Urinary bladder (tissue), 3 donors: ENCODE measurements at regions not wholly inside any gene's neighbourhood (a gene's known extent, or its start where the extent isn't known, plus 50 kb on each side); places are given as distances from the start of the nearest gene placed in this dataset.

Source experiments
- DNase-seq: peaks from one replicate; pipeline ENCODE4 v3.0.0-alpha.2; 2015; ENCODE audit errors: extremely low spot score
- H3K27ac ChIP-seq: one replicate; pipeline ENCODE4 v1.5.1; 2013; ENCODE audit warnings: low read depth, mild to moderate bottlenecking, moderate library complexity
- H3K36me3 ChIP-seq: one replicate; pipeline ENCODE4 v1.6.1; 2013; ENCODE audit warnings: mild to moderate bottlenecking, moderate library complexity; ENCODE audit not compliant: insufficient read depth
- H3K4me1 ChIP-seq: one replicate; pipeline ENCODE4 v1.6.1; 2013; ENCODE audit warnings: mild to moderate bottlenecking, moderate library complexity; ENCODE audit not compliant: insufficient read depth
- H3K4me3 ChIP-seq: one replicate; pipeline ENCODE4 v1.5.1; 2013; ENCODE audit warnings: low read depth, low read length
- WGBS: extraction: QIAGEN DNeasy Blood & Tissue Kit; methylation state at CpG from one replicate; pipeline ENCODE4 v1.1.7; 2013; 5-methylcytosine and 5-hydroxymethylcytosine counted together
- donor health status: healthy with polysubstance abuse.
- donor health status: healthy.

DNA sequence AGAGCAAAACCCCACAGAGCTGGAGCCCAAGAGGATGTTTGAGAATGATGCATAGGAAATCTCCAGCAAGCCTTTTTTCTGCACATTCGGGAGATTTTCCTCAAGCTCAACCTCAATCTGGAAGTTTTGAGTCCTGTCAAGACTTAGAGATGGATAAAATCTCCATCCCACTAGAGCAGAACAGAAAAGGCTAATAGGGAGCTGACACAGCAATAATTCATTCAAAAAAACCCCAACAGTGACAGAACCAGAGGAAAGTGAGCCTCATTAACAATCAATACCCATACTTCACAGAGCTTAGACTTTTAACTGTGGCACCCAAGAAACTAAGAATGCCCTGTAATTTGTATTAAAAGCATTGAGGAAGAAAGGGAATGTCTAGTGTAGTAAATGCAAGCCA lies 115.9 kb upstream of the BDNF start:
- DNase-seq = no peak
- Histone ChIP-seq H3K4me1 (no peaks in the 10 kb centered on the region), H3K4me3 (no peak overlapping the region), H3K27ac (no peak overlapping the region), H3K36me3 (no peaks in the 10 kb centered on the region)
- 88% methylated on average over 1 of the region's 1 CpG for WGBS

DNA sequence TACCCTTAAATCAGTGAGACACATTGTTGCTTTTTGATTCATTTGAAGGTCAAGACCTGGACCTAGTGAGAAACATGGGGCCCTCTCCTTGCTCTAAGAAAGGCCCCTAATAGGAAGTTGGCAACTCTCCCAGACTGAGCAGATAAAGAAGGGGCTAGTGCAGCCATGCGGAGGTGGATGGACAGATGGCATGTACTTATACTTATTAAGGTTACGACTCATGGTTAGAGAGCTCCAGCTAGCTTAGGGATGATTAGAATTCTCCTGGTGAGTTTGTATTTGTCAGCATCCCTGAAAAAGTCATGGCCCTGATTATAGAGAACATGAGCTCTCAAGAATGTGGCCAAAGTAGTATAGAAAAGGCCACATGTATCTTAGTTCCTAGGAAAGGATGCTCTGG lies 112.1 kb upstream of the BDNF start:
- no peaks in the 10 kb centered on the region for H3K4me1 ChIP-seq
- DNase-seq = no peak
- 72% methylated on average over 2 of the region's 2 CpGs for WGBS
- H3K4me3 ChIP-seq = no peak overlapping the region
- no peaks in the 10 kb centered on the region for H3K36me3 ChIP-seq
- no peak overlapping the region for H3K27ac ChIP-seq

DNA sequence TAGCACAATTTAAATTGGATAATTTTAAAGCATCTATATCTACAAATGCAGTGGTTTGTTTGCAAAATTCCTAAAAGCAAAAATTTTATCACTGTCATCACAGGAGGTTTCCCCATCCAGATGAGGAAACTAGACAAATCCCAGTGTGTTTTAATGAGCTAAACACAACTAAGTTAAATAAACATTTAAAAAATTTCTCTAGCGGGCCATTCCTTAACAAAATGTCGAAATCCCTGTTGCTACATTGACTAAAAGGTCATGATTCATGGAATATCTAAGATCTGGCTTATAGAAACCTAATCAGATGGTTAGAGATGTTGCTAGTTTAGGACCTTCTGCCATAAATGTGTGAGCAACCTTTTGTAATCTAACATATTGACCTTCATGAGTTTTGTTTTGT lies 107.3 kb upstream of the BDNF start:
- no peak overlapping the region for H3K4me3 ChIP-seq
- H3K4me1 ChIP-seq = no peaks in the 10 kb centered on the region
- WGBS = 50% methylated on average over 2 of the region's 2 CpGs

GRCh38 chr11:27806122-27806521 lies 105.9 kb upstream of the BDNF start:
- DNase-seq = no peak
- 57% methylated on average over 19 of the region's 19 CpGs for WGBS
- Histone ChIP-seq H3K36me3 (no peaks in the 10 kb centered on the region), H3K4me3 (no peak overlapping the region), H3K27ac (no peak overlapping the region), H3K4me1 (no peaks in the 10 kb centered on the region)

More for the DNA sequence above, 107.3 kb upstream of the BDNF start:
- H3K36me3 ChIP-seq = no peaks in the 10 kb centered on the region
- DNase-seq = no peak
- H3K27ac ChIP-seq = no peak overlapping the region

DNA sequence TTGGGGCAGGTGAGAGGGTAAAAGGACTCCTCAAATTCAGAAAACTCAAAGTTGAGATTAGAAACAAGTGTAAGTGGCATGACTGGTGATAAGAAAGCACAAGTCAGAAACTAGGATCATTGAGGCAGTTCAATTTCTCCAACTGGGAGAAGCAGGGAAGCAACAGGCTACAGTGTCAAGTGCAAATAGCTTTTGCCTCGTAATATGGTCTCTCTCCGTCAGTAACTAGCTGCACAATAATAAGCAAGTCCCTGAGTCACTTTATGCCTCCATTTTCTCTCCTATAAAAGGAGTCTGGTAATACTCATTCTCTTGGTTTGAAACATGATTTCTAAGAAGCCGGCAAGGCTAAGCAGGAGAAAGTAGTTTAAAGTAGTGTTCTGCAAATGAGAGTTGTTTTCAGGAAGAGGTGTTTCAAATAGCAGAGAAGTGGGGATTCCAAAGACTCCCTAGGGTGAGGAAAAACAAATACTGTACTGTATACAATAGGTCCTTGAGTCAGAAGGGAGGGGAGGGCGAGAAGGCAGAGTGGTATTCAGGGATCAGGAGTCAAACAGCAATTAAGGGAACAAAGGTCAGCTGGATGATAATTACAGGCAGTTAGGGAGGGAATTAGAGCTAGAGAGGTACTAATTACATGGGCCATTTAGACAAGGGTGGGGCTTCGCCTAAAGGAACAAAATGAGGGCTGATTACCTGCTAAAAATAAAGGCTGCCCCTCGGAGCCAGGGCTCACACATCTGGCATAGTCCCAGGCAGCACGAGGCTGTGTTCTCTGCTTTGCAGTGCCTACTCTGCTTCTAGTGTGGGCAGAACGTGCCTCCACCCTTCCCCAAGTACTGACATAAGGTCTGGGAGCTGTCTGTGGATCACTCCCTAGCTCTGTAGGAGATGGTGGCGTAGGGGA lies 96.0 kb upstream of the BDNF start:
- WGBS = 21% methylated on average over 9 of the region's 9 CpGs
- Histone ChIP-seq H3K36me3 (no peaks in the 10 kb centered on the region), H3K27ac (no peak overlapping the region), H3K4me3 (no peak overlapping the region), H3K4me1 (no peaks in the 10 kb centered on the region)
- no peak for DNase-seq

GRCh38 chr11:27786864-27787263 lies 86.6 kb upstream of the BDNF start:
- WGBS = 64% methylated on average over 2 of the region's 2 CpGs
- Histone ChIP-seq H3K36me3 (no peaks in the 10 kb centered on the region), H3K4me1 (no peaks in the 10 kb centered on the region), H3K4me3 (no peak overlapping the region), H3K27ac (no peak overlapping the region)
- no peak for DNase-seq

GRCh38 chr11:27786331-27786730 lies 86.1 kb upstream of the BDNF start:
- Histone ChIP-seq H3K36me3 (no peaks in the 10 kb centered on the region), H3K4me1 (no peaks in the 10 kb centered on the region), H3K27ac (no peak overlapping the region), H3K4me3 (no peak overlapping the region)
- no peak for DNase-seq
- 91% methylated on average over 2 of the region's 2 CpGs for WGBS

GRCh38 chr11:27783701-27784355 lies 83.6 kb upstream of the BDNF start:
- no peak for DNase-seq
- no peak overlapping the region for H3K27ac ChIP-seq
- no peaks in the 10 kb centered on the region for H3K4me1 ChIP-seq
- WGBS = 68% methylated on average over 5 of the region's 5 CpGs
- H3K4me3 ChIP-seq = no peak overlapping the region
- H3K36me3 ChIP-seq = no peaks in the 10 kb centered on the region

- no peaks in the 10 kb centered on the region for H3K36me3 ChIP-seq
- 54% methylated on average over 3 of the region's 3 CpGs for WGBS
- no peaks in the 10 kb centered on the region for H3K4me1 ChIP-seq
- no peak overlapping the region for H3K27ac ChIP-seq
- no peak overlapping the region for H3K4me3 ChIP-seq
- DNase-seq = no peak
Measured at GRCh38 chr11:27777033-27777432, 76.8 kb upstream of the BDNF start.

- Histone ChIP-seq H3K4me1 (no peaks in the 10 kb centered on the region), H3K27ac (no peak overlapping the region), H3K36me3 (no peaks in the 10 kb centered on the region), H3K4me3 (no peak overlapping the region)
- no peak for DNase-seq
- WGBS = 28% methylated on average over 1 of the region's 1 CpG
Measured at GRCh38 chr11:27773884-27774283, 73.6 kb upstream of the BDNF start.

GRCh38 chr11:27771516-27771915 lies 71.3 kb upstream of the BDNF start:
- Histone ChIP-seq H3K36me3 (no peaks in the 10 kb centered on the region), H3K4me3 (no peak overlapping the region), H3K4me1 (no peaks in the 10 kb centered on the region), H3K27ac (no peak overlapping the region)
- no peak for DNase-seq

GRCh38 chr11:27770576-27770975 lies 70.3 kb upstream of the BDNF start:
- H3K36me3 ChIP-seq = no peaks in the 10 kb centered on the region
- WGBS = 78% methylated on average over 4 of the region's 4 CpGs
- H3K4me3 ChIP-seq = no peak overlapping the region
- no peak for DNase-seq
- H3K4me1 ChIP-seq = no peaks in the 10 kb centered on the region
- no peak overlapping the region for H3K27ac ChIP-seq

DNA sequence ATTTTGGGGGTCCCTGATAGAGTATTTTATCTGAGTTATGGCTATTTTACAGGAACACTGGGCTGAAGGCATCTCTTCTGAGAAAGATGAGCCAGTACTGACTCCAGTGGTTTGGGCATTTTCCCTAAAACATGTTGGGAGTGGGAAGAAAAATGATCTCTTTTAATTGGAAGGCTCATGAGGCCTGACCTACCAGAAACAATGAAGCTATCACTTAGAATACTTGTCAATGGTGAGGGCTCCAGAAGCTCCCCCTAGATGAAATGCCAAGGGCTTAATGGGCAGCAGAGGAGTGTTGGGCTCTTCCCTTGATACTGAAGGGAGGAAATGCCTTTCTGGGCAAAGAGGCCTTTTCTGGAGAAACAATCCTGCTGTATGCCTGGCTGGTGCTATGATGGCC lies 63.5 kb upstream of the BDNF start:
- no peaks in the 10 kb centered on the region for H3K36me3 ChIP-seq
- DNase-seq = no peak
- no peaks in the 10 kb centered on the region for H3K4me1 ChIP-seq
- no peak overlapping the region for H3K4me3 ChIP-seq
- no peak overlapping the region for H3K27ac ChIP-seq

GRCh38 chr11:27761356-27761755 lies 61.1 kb upstream of the BDNF start:
- no peak for DNase-seq
- Histone ChIP-seq H3K4me1 (no peaks in the 10 kb centered on the region), H3K27ac (no peak overlapping the region), H3K36me3 (no peaks in the 10 kb centered on the region), H3K4me3 (no peak overlapping the region)
- 87% methylated on average over 6 of the region's 6 CpGs for WGBS
